Ovary (tissue), 1 donor: ENCODE measurements at regions not wholly inside any gene's neighbourhood (a gene's known extent, or its start where the extent isn't known, plus 50 kb on each side); places are given as distances from the start of the nearest gene placed in this dataset.

Experiments
- EP300 ChIP-seq: sonication (generic); formaldehyde crosslinking; IDR thresholded peaks from one replicate; pipeline ENCODE4 v1.6.1; 2017; ENCODE audit warnings: antibody characterized with exemption
- POLR2A ChIP-seq: fragments of 450-650 bp; IDR thresholded peaks from one replicate; pipeline ENCODE4 v1.6.1; 2017; ENCODE audit warnings: antibody characterized with exemption, mild to moderate bottlenecking, moderate library complexity

DNA sequence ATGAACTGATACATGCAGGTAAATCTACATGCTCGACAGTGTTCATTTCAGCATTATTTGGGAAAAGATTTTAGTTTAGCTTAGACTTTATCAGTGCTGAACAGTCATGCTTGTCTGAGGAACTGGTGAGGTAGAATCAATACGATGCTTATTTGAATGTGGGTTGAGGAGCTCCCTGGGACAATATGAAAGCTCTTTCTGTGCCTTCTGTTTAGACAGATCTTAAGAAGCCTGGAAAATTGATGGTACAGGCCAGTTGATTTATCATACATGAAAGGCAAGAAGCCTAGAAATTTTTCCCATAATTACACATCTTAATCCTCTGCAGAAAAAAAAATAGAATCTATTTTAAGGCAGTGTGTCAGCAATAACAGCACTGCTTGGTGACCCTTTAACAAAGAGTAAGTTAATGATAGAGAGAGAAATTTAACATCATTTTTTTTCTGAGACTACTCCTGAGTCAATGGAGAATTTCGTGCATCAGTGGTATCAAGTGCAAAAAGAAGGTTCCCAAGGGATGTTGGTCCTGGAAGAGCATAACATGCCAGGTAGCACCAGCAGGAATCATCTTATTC lies 252.2 kb upstream of the CDH20 start:
- TF ChIP-seq EP300 (no peak), POLR2A (no peak)
